Karpas-422 (cell line): ENCODE measurements at regions not wholly inside any gene's neighbourhood (a gene's known extent, or its start where the extent isn't known, plus 50 kb on each side); places are given as distances from the start of the nearest gene placed in this dataset.

Experiments used
- DNase-seq: peaks from one replicate; pipeline ENCODE4 v3.0.0-alpha.2; 2015
- H2AFZ ChIP-seq: fragments of 200-600 bp; sonication (generic); 2 replicates; pipeline ENCODE4 v1.6.1; 2014; ENCODE audit warnings: antibody characterized with exemption, low read length, mixed read lengths
- H3K27ac ChIP-seq: fragments of 200-600 bp; sonication (generic); 2 replicates; pipeline ENCODE4 v1.5.1; 2014; ENCODE audit warnings: mild to moderate bottlenecking, low read length, moderate library complexity
- H3K27me3 ChIP-seq: fragments of 200-600 bp; sonication (generic); 2 replicates; pipeline ENCODE4 v1.6.1; 2014; ENCODE audit warnings: low read length, mixed read lengths
- H3K36me3 ChIP-seq: fragments of 200-600 bp; sonication (generic); 2 replicates; pipeline ENCODE4 v1.6.1; 2014; ENCODE audit warnings: low read length, mixed read lengths; ENCODE audit not compliant: insufficient read depth
- H3K4me1 ChIP-seq: fragments of 200-600 bp; sonication (generic); 2 replicates; pipeline ENCODE4 v1.6.1; 2014; ENCODE audit warnings: mild to moderate bottlenecking, low read length, mixed read lengths
- H3K4me2 ChIP-seq: fragments of 200-600 bp; sonication (generic); 2 replicates; pipeline ENCODE4 v1.6.1; 2014; ENCODE audit warnings: low read length, low read depth, mild to moderate bottlenecking; ENCODE audit not compliant: poor library complexity, severe bottlenecking
- H3K4me3 ChIP-seq: fragments of 200-600 bp; sonication (generic); 2 replicates; pipeline ENCODE4 v1.5.1; 2014; ENCODE audit warnings: mild to moderate bottlenecking, antibody characterized with exemption, low read length, mixed read lengths
- H3K79me2 ChIP-seq: fragments of 200-600 bp; sonication (generic); 2 replicates; pipeline ENCODE4 v1.6.1; 2014; ENCODE audit warnings: mild to moderate bottlenecking, low read length, mixed read lengths
- H3K9ac ChIP-seq: fragments of 200-600 bp; sonication (generic); 2 replicates; pipeline ENCODE4 v1.6.0; 2014; ENCODE audit warnings: low read length
- H3K9me2 ChIP-seq: fragments of 200-600 bp; sonication (generic), shearing (Covaris generic); replicated peaks from 2 replicates; pipeline ENCODE4 v1.6.0; 2014; ENCODE audit warnings: mild to moderate bottlenecking, low read length, moderate library complexity; ENCODE audit not compliant: insufficient read depth
- H3K9me3 ChIP-seq: fragments of 300-700, 200-600 bp; sonication (generic); 2 replicates; pipeline ENCODE4 v1.6.1; 2014; ENCODE audit warnings: low read length, mixed read lengths
- H4K20me1 ChIP-seq: fragments of 200-600 bp; sonication (generic); 2 replicates; pipeline ENCODE4 v1.6.1; 2014; ENCODE audit warnings: mild to moderate bottlenecking, antibody characterized with exemption, low read length, low read depth; ENCODE audit not compliant: insufficient read depth

DNA sequence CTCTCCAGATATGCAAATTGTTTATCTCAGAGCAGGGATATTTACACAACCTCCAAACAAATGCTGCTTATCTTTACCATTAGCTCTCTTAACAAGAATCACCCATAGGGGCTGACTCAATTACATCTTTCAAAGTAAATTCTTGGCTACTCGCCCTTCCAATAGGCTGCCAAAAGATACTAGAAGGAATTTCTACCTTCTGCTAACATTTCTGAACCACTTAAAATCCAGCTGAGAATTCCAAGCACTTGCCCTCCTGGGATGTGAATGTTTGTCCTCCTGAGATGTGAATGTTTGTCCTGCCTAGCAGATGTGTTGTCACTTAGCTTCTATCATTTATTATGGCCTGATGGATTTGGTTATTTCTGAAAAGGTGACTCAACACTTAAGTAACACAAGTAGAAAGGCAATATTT is 388.0 kb downstream of the GJA1 start:
- no peak for DNase-seq
- no peak overlapping the region for H3K27ac ChIP-seq
- H3K9me3 ChIP-seq: peaks cover 4% of the 10 kb centered on the region; the same call in 1 of the 2 replicates
- H3K36me3 ChIP-seq: no peaks in the 10 kb centered on the region
- no peaks in the 10 kb centered on the region for H3K4me1 ChIP-seq
- H3K27me3 ChIP-seq: no peaks in the 10 kb centered on the region
- H3K79me2 ChIP-seq: no peaks in the 10 kb centered on the region
- no peaks in the 10 kb centered on the region for H4K20me1 ChIP-seq
- H3K4me2 ChIP-seq: no peak overlapping the region
- no peaks in the 10 kb centered on the region for H3K9me2 ChIP-seq
- H3K4me3 ChIP-seq: no peak overlapping the region
- no peak overlapping the region for H3K9ac ChIP-seq
- no peak overlapping the region for H2AFZ ChIP-seq

DNA sequence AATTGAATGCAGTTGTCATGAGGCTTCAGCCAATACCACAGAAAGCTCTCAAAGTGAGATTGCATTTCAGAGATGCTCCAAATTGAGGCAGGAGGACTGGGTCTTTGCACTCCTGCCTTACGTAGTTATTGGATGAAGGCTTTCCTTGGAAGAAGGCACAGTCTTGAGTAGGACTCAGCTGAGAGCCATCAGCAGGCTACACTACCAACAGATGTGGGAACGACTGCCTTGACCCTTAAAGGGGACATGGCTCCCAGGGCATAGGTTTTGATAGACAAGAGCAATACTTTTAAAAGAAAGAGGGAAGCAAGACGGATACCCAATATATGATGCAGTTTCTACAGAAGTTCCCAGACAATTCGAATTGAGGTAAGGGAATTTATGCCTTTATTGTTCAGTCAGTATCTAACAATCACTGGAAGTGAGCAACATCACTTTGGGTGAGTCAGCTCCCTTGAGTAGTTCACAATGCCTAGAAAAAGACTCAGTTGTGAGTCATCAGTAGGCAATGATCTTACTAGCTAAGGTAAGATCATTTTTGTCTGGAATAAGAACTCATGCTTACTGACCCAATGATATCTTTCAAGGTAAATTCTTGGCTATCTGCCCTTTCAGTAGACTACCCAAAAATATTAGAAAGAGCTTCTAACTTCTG is 390.8 kb downstream of the GJA1 start:
- no peaks in the 10 kb centered on the region for H3K9me3 ChIP-seq
- H4K20me1 ChIP-seq: no peaks in the 10 kb centered on the region
- H2AFZ ChIP-seq: no peak overlapping the region
- H3K27ac ChIP-seq: no peak overlapping the region
- no peaks in the 10 kb centered on the region for H3K4me1 ChIP-seq
- DNase-seq: no peak
- no peaks in the 10 kb centered on the region for H3K27me3 ChIP-seq
- H3K4me3 ChIP-seq: no peak overlapping the region
- H3K36me3 ChIP-seq: no peaks in the 10 kb centered on the region
- H3K79me2 ChIP-seq: no peaks in the 10 kb centered on the region
- H3K9ac ChIP-seq: no peak overlapping the region
- H3K4me2 ChIP-seq: no peak overlapping the region
- H3K9me2 ChIP-seq: no peaks in the 10 kb centered on the region

DNA sequence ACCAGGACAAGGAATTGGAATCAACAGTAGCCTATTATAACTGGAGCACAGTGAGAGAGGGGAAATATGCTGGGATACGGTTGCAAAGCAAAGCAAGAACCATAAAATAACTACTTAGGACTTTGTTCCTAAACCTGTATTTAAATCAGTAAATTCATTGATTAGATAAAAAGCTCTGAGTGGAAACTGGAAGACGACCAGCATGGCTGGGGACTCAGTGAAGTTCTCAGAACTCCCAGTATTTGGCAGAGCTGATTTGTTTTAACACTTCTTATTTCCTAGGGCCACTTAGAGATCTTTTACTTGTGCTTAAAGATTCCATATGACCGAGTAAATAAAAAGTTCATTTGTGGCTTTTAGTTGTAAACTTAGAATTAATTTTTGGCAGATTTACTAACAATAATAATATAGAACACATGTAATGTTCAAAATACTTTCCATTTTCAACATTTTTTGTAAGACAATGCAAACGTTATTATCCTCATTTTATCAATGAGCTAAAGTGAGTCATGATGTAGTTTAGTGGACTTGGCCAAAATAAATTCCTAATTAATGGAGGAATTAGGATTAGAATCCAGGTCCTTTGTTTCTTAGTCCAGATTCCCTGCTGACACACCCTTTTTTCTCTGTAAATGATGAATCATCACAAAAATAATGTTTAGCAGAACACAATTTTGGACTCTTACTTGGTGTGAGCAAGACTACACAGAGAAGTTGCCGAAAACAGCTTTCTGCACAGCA is 392.9 kb downstream of the GJA1 start:
- no peaks in the 10 kb centered on the region for H4K20me1 ChIP-seq

DNA sequence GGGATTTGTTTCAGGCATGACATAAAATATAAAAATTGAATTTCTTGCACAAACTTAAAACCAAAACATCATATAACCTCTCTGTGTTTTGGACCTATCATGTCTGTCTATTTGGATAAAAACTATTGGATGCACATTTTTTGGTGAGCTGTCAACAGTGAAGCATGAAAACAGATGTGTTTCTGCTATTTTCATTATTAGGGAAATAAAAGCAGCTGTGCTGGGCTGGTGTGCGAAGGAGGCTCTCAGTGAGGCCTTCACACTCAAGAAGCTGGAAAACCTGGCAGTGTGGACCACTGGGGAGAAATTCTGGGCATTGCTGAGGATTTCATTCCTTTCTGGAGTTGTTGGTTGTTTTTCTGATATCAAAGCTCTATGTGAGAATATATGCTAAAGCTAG is 395.3 kb downstream of the GJA1 start:
- H3K27me3 ChIP-seq: no peaks in the 10 kb centered on the region
- H3K9me2 ChIP-seq: no peaks in the 10 kb centered on the region
- no peak overlapping the region for H3K27ac ChIP-seq
- no peaks in the 10 kb centered on the region for H3K9me3 ChIP-seq
- no peaks in the 10 kb centered on the region for H4K20me1 ChIP-seq
- no peaks in the 10 kb centered on the region for H3K79me2 ChIP-seq
- no peaks in the 10 kb centered on the region for H3K4me1 ChIP-seq
- H3K4me2 ChIP-seq: no peak overlapping the region
- DNase-seq: no peak
- no peak overlapping the region for H3K9ac ChIP-seq
- no peaks in the 10 kb centered on the region for H3K36me3 ChIP-seq
- H2AFZ ChIP-seq: no peak overlapping the region
- no peak overlapping the region for H3K4me3 ChIP-seq

More for the DNA sequence above, 392.9 kb downstream of the GJA1 start:
- H3K4me1 ChIP-seq: no peaks in the 10 kb centered on the region
- no peak for DNase-seq
- no peaks in the 10 kb centered on the region for H3K9me3 ChIP-seq
- H3K36me3 ChIP-seq: no peaks in the 10 kb centered on the region
- H2AFZ ChIP-seq: no peak overlapping the region
- H3K9ac ChIP-seq: no peak overlapping the region
- no peaks in the 10 kb centered on the region for H3K9me2 ChIP-seq
- H3K4me2 ChIP-seq: no peak overlapping the region
- H3K79me2 ChIP-seq: no peaks in the 10 kb centered on the region
- H3K27ac ChIP-seq: no peak overlapping the region
- no peaks in the 10 kb centered on the region for H3K27me3 ChIP-seq
- no peak overlapping the region for H3K4me3 ChIP-seq

DNA sequence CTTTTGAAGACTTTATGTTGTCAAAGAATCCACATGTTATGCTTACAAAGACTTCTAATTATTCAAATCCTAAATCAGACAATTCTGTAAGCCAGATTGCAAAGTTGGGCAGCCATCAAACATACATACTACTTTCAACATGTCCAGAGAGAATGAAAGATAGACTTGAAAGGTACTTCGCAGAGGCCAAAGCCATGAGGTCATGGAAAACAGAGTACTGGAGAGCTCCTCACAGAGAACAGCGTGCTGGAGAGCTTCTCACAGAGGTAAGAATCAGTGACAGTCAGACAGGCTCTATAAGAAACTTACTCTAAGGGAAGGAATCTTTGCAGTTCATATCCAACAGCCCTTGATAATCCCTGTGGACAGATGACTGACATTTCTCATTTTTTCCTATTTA is 400.2 kb downstream of the GJA1 start:
- H3K9me3 ChIP-seq: no peaks in the 10 kb centered on the region
- no peaks in the 10 kb centered on the region for H3K36me3 ChIP-seq
- H3K27ac ChIP-seq: no peak overlapping the region
- H3K9me2 ChIP-seq: no peaks in the 10 kb centered on the region
- H3K4me1 ChIP-seq: no peaks in the 10 kb centered on the region
- no peak overlapping the region for H2AFZ ChIP-seq
- no peak overlapping the region for H3K4me3 ChIP-seq
- no peaks in the 10 kb centered on the region for H3K79me2 ChIP-seq
- no peak overlapping the region for H3K4me2 ChIP-seq
- H3K27me3 ChIP-seq: no peaks in the 10 kb centered on the region
- no peaks in the 10 kb centered on the region for H4K20me1 ChIP-seq
- H3K9ac ChIP-seq: no peak overlapping the region
- no peak for DNase-seq

DNA sequence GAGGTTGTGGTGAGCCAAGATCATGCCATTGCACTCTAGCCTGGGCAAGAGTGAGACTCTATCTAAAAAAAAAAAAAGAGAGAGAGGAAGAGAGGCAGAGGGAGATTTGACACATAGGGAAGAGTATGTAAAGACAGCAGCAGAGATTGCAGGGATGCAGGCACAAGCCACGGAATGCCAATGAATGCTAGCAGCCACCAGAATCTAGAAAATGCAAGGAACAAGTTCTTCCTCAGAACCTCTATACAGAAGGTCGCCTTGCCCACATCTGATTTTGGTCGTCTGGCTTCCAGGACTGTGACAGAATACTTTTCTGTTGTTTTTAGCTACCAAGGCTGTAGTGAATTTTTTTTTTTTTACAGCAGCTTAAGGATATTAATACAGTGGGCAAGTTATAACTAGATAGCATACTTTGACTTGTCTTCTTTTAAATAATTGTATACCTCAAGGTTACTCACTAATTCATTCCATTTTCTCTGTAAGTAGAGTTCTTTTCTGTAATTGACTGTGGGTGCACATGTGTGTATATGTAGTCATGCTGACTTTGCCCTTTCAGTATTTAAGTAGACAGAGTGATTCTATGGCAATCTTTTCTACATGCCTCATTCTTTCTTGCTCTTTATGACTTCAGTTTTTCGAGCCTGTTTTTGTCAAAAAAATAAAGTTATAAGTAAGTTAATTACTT is 402.2 kb downstream of the GJA1 start:
- no peak overlapping the region for H2AFZ ChIP-seq
- H3K36me3 ChIP-seq: no peaks in the 10 kb centered on the region
- no peaks in the 10 kb centered on the region for H3K79me2 ChIP-seq
- H3K9me3 ChIP-seq: no peaks in the 10 kb centered on the region
- no peak overlapping the region for H3K4me3 ChIP-seq
- no peak for DNase-seq
- H3K27ac ChIP-seq: no peak overlapping the region
- no peaks in the 10 kb centered on the region for H3K4me1 ChIP-seq
- H3K27me3 ChIP-seq: no peaks in the 10 kb centered on the region
- no peaks in the 10 kb centered on the region for H3K9me2 ChIP-seq
- no peak overlapping the region for H3K4me2 ChIP-seq
- no peaks in the 10 kb centered on the region for H4K20me1 ChIP-seq
- no peak overlapping the region for H3K9ac ChIP-seq

DNA sequence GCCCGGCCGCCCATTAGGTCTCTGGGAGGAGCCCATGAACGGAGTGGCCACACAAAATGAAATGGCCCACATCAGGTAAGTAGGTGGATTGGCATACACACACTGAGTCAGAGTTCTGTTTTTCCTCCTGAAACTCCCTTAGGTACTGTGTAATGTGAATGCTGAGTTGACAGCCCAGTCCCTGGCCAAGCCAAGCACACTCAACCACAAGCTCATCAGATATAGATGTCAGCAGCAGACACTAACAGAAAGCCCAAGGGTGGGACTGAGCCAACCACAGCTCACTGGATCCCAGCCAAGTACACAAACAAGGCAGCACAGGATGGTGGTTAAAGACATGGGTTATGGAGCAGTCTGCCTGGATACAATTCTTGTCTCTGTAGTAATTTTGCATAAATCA is 403.4 kb downstream of the GJA1 start:
- Histone ChIP-seq H4K20me1 (no peaks in the 10 kb centered on the region), H3K27ac (no peak overlapping the region), H3K9ac (no peak overlapping the region), H3K36me3 (no peaks in the 10 kb centered on the region), H3K4me1 (no peaks in the 10 kb centered on the region), H3K79me2 (no peaks in the 10 kb centered on the region), H3K9me2 (no peaks in the 10 kb centered on the region), H2AFZ (no peak overlapping the region), H3K4me3 (no peak overlapping the region), H3K27me3 (no peaks in the 10 kb centered on the region), H3K9me3 (no peaks in the 10 kb centered on the region), H3K4me2 (no peak overlapping the region)
- no peak for DNase-seq

DNA sequence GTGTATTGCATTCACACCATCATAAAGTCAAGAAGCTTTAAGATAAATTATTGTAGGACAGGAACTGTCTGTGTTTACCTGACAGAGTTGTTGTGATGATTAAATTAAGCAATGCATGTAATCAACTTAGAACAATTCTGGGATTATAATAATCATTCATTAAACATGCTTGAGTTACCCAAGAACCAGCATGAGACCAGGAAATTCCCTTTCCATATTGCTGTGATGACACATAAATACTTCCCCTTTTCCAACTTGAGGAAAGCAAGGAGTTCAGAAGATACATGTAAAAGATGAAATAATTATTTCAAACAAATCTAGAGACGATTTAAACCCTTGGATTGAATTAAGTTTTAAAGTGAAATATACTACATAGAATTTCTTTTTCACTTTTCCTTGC is 404.4 kb downstream of the GJA1 start:
- Histone ChIP-seq H3K9me2 (no peaks in the 10 kb centered on the region), H3K4me2 (no peak overlapping the region), H3K9me3 (no peaks in the 10 kb centered on the region), H3K9ac (no peak overlapping the region), H3K36me3 (no peaks in the 10 kb centered on the region), H4K20me1 (no peaks in the 10 kb centered on the region), H3K27me3 (no peaks in the 10 kb centered on the region), H3K27ac (no peak overlapping the region), H3K79me2 (no peaks in the 10 kb centered on the region), H2AFZ (no peak overlapping the region), H3K4me3 (no peak overlapping the region), H3K4me1 (no peaks in the 10 kb centered on the region)
- DNase-seq: no peak
